HEK293T (cell line): ENCODE measurements at regions not wholly inside any gene's neighbourhood (a gene's known extent, or its start where the extent isn't known, plus 50 kb on each side); places are given as distances from the start of the nearest gene placed in this dataset.

Experiments
- CTCF ChIA-PET: fragments of 350-600 bp; formaldehyde crosslinking; extraction: SDS; loops from one replicate; lab custom pipeline; 2021; ENCODE audit warnings: antibody characterized with exemption, inconsistent platforms; lab: Yijun Ruan, JAX
- POLR2A ChIA-PET: fragments of 350-600 bp; formaldehyde crosslinking; extraction: SDS; loops from one replicate; lab custom pipeline; 2020; ENCODE audit warnings: antibody characterized with exemption, inconsistent platforms; lab: Yijun Ruan, JAX
- DNase-seq: peaks from one replicate; pipeline ENCODE4 v3.0.0; 2012; ENCODE audit warnings: mixed read lengths; ENCODE audit errors: extremely low spot score
- ARNT ChIP-seq: fragments of 450-650 bp; IDR thresholded peaks from 2 replicates; pipeline ENCODE4 v1.6.1; 2017; ENCODE audit warnings: mild to moderate bottlenecking
- BHLHE40 ChIP-seq: fragments of 450-650 bp; IDR thresholded peaks from 2 replicates; pipeline ENCODE4 v1.6.1; 2016; ENCODE audit warnings: mild to moderate bottlenecking, moderate library complexity, borderline replicate concordance
- CTBP1 ChIP-seq: fragments of 450-650 bp; IDR thresholded peaks from 2 replicates; pipeline ENCODE4 v1.6.1; 2016; ENCODE audit warnings: borderline replicate concordance
- ELF4 ChIP-seq: fragments of 450-650 bp; IDR thresholded peaks from 2 replicates; pipeline ENCODE4 v1.6.1; 2017; ENCODE audit warnings: antibody characterized with exemption
- FOXA1 ChIP-seq: fragments of 450-650 bp; IDR thresholded peaks from 2 replicates; pipeline ENCODE4 v1.6.1; 2016; ENCODE audit warnings: mild to moderate bottlenecking
- FOXK2 ChIP-seq: fragments of 450-650 bp; IDR thresholded peaks from 2 replicates; pipeline ENCODE4 v1.6.1; 2016; ENCODE audit warnings: mild to moderate bottlenecking
- FOXM1 ChIP-seq: fragments of 450-650 bp; IDR thresholded peaks from 2 replicates; pipeline ENCODE4 v1.6.1; 2017; ENCODE audit warnings: mild to moderate bottlenecking, borderline replicate concordance
- HDGF ChIP-seq: fragments of 450-650 bp; IDR thresholded peaks from 2 replicates; pipeline ENCODE4 v1.6.1; 2017; ENCODE audit warnings: antibody characterized with exemption, borderline replicate concordance
- L3MBTL2 ChIP-seq: fragments of 450-650 bp; conservative IDR thresholded peaks from 2 replicates; pipeline ENCODE4 v1.6.1; 2016; ENCODE audit warnings: mild to moderate bottlenecking
- LEF1 ChIP-seq: fragments of 450-650 bp; IDR thresholded peaks from 2 replicates; pipeline ENCODE4 v1.6.1; 2017; ENCODE audit warnings: mild to moderate bottlenecking, borderline replicate concordance
- NFRKB ChIP-seq: fragments of 450-650 bp; IDR thresholded peaks from 2 replicates; pipeline ENCODE4 v1.6.1; 2016; ENCODE audit warnings: mild to moderate bottlenecking, moderate library complexity
- SP1 ChIP-seq: fragments of 450-650 bp; IDR thresholded peaks from 2 replicates; pipeline ENCODE4 v1.6.1; 2017
- SUZ12 ChIP-seq: fragments of 450-650 bp; IDR thresholded peaks from 2 replicates; pipeline ENCODE4 v1.6.1; 2016; ENCODE audit warnings: mild to moderate bottlenecking
- TARDBP ChIP-seq: fragments of 450-650 bp; IDR thresholded peaks from 2 replicates; pipeline ENCODE4 v1.6.1; 2016
- ZNF384 ChIP-seq: fragments of 450-650 bp; IDR thresholded peaks from 2 replicates; pipeline ENCODE4 v1.6.1; 2016
- TF ChIP-seq, protein P1 (sequence below): fragments of 450-650 bp; IDR thresholded peaks from 2 replicates; pipeline ENCODE4 v1.6.1; 2016

- CTCF ChIA-PET = no interaction called here
- TF ChIP-seq BHLHE40 (no peak), FOXA1 (no peak), CTBP1 (no peak), L3MBTL2 (no peak), NFRKB (no peak)
- no peak for DNase-seq
- POLR2A ChIA-PET = no interaction called here
These were observed 949.5 kb upstream of the SOX9 start for GRCh38 chr17:71171270-71171669.

GRCh38 chr17:71173991-71174390 lies 946.8 kb upstream of the SOX9 start:
- CTCF ChIA-PET = no interaction called here
- POLR2A ChIA-PET = no interaction called here
- DNase-seq = no peak
- TF ChIP-seq FOXK2 (no peak), L3MBTL2 (no peak)

GRCh38 chr17:71176331-71176730 lies 944.5 kb upstream of the SOX9 start:
- TF ChIP-seq ELF4 = no peak
- TF ChIP-seq TARDBP = no peak
- TF ChIP-seq BHLHE40 = no peak
- no peak for TF ChIP-seq ZNF384
- TF ChIP-seq ARNT = no peak
- TF ChIP-seq CTBP1 = no peak
- CTCF ChIA-PET = interaction anchor here (0.6 kb wide), 1 partner anchor 298 kb away, joined by 3 read pairs; no protein-coding TSS in a partner anchor
- POLR2A ChIA-PET = interaction anchor here (1.2 kb wide), 1 partner anchor 265 kb away, joined by 3 read pairs; no protein-coding TSS in a partner anchor
- DNase-seq = no peak

GRCh38 chr17:71176928-71177443 lies 943.8 kb upstream of the SOX9 start:
- DNase-seq = no peak
- ChIA-PET CTCF (no interaction called here), POLR2A (interaction anchor here (1.2 kb wide), 1 partner anchor 264 kb away, joined by 3 read pairs; no protein-coding TSS in a partner anchor)
- TF ChIP-seq FOXM1 (peak; percentile 25; the same call in 1 of the 2 replicates), FOXK2 (no peak), SUZ12 (no peak), ELF4 (no peak), ZNF384 (peak; percentile 97), TARDBP (no peak), ARNT (0 out of 2 replicates have a peak, but pooled peaks have one; percentile 35), FOXA1 (no peak), BHLHE40 (no peak), LEF1 (no peak), NFRKB (no peak), HDGF (no peak), SP1 (no peak), L3MBTL2 (no peak), CTBP1 (peak; percentile 81)
- TF ChIP-seq, protein P1, sequence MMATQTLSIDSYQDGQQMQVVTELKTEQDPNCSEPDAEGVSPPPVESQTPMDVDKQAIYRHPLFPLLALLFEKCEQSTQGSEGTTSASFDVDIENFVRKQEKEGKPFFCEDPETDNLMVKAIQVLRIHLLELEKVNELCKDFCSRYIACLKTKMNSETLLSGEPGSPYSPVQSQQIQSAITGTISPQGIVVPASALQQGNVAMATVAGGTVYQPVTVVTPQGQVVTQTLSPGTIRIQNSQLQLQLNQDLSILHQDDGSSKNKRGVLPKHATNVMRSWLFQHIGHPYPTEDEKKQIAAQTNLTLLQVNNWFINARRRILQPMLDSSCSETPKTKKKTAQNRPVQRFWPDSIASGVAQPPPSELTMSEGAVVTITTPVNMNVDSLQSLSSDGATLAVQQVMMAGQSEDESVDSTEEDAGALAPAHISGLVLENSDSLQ = peak; percentile 41; the same call in 1 of the 2 replicates

DNA sequence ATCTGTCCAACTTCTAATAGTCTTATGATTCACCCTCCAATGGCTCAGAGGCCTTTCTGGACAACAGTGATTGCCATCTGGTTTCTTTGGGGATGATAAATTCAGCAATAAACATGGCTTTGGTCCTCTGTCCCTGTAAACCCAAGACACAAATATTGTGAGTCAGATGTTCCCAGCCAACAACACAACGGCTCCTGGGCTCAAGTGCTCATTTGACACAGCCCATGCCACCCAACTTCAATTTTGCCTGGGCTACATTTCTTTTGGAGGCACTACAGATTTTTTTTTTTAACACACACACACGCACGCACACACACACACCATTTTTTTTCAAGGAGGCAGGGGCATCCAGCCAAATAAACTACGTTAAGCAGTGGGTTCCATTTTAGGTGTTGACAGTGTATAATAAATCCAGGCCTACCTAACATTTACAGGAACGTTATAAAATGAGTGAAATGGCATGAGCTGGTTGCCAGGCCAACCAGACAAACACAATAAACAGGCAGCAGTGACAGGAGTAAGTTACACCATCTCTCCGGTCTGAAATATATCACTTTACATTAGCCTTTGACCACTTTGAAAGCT lies 939.9 kb upstream of the SOX9 start:
- TF ChIP-seq, protein P1 = peak; percentile 97
- peak; percentile 99 for TF ChIP-seq ZNF384
- no peak; the same call in 1 of the 2 replicates for TF ChIP-seq FOXM1
- no peak for TF ChIP-seq TARDBP
- TF ChIP-seq BHLHE40 = no peak
- no peak for TF ChIP-seq FOXK2
- TF ChIP-seq CTBP1 = peak; percentile 95
- no peak for TF ChIP-seq NFRKB
- TF ChIP-seq SUZ12 = no peak
- no peak for TF ChIP-seq FOXA1
- TF ChIP-seq LEF1 = no peak; the same call in 1 of the 2 replicates
- peak; percentile 81 for TF ChIP-seq ARNT
- TF ChIP-seq SP1 = no peak
- TF ChIP-seq HDGF = no peak
- no peak for TF ChIP-seq ELF4
- no peak for TF ChIP-seq L3MBTL2
- POLR2A ChIA-PET = no interaction called here
- peak; percentile 67 for DNase-seq
- CTCF ChIA-PET = no interaction called here

DNA sequence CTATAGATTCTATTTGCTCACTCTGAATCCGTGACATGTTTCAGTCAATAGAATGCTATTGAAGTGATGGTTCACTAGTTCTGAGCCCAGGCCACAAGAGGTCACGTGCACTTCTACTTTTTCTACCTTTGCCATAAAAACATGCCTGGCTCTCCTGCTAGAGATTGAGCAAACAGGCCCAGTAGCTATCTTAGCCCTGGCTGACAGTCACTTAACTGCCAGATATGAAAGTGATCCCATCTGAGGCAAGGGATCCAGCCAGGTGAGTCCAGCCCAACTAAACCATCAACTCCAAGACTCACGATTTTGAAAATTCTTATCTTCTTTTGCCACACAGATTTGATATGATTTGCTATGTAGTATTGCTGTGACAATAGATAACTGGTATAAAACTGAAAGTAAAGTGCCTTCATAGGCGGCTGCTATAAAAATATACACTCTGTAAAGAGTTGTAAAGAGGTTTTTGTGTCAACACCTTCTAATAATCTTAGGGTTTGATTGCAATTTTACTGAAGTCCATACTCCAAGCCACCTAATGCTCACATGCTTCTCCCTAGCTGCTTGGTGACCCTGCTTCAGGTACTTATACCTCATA lies 937.7 kb upstream of the SOX9 start:
- POLR2A ChIA-PET = no interaction called here
- DNase-seq = no peak
- CTCF ChIA-PET = no interaction called here
- TF ChIP-seq HDGF = no peak
- no peak for TF ChIP-seq ELF4
- TF ChIP-seq FOXM1 = no peak
- TF ChIP-seq ZNF384 = no peak
- TF ChIP-seq BHLHE40 = no peak
- TF ChIP-seq LEF1 = no peak
- TF ChIP-seq CTBP1 = no peak
- TF ChIP-seq, protein P1 = no peak
- TF ChIP-seq FOXA1 = no peak
- no peak for TF ChIP-seq SP1
- TF ChIP-seq SUZ12 = no peak
- no peak for TF ChIP-seq L3MBTL2
